Suprapubic skin (tissue), 4 donors: ENCODE measurements at regions not wholly inside any gene's neighbourhood (a gene's known extent, or its start where the extent isn't known, plus 50 kb on each side); places are given as distances from the start of the nearest gene placed in this dataset.

ENCODE experiments used
- CTCF ChIP-seq, 2 donors: fragments of 200-600 bp in 1 of 2; fragments of 450-650 bp in 1 of 2; sonication (generic) in 1 of 2; IDR thresholded peaks; one replicate each; pipeline ENCODE4 v1.5.1; 2016 to 2019; ENCODE audit warnings: antibody characterized with exemption in 2 of 2, mild to moderate bottlenecking in 1 of 2, moderate library complexity in 1 of 2
- EP300 ChIP-seq: sonication (generic); formaldehyde crosslinking; IDR thresholded peaks from one replicate; pipeline ENCODE4 v1.6.1; 2017; ENCODE audit warnings: antibody characterized with exemption
- POLR2AphosphoS5 ChIP-seq, 3 donors: sonication (generic); formaldehyde crosslinking; IDR thresholded peaks; one replicate each; pipeline ENCODE4 v1.6.1; 2017; ENCODE audit warnings: antibody characterized with exemption in 3 of 3

GRCh38 chr20:51190783-51191180 is 167.9 kb upstream of the KCNG1 start:
- TF ChIP-seq CTCF (IDR thresholded peaks at IDR 0.05) (no peak), POLR2AphosphoS5 (IDR thresholded peaks at IDR 0.05) (no peak), EP300 (no peak)
